HFFc6 (cell line): ENCODE measurements at regions not wholly inside any gene's neighbourhood (a gene's known extent, or its start where the extent isn't known, plus 50 kb on each side); places are given as distances from the start of the nearest gene placed in this dataset.

Experiments
- DNase-seq: peaks from one replicate; pipeline ENCODE4 v3.0.0-alpha.2; 2018
- H3K27ac Mint-ChIP-seq: 2 replicates; pipeline ENCODE4 v1.8.0; 2020; ENCODE audit warnings: mild to moderate bottlenecking, mixed read lengths
- H3K27me3 Mint-ChIP-seq: 2 replicates; pipeline ENCODE4 v1.8.0; 2021; ENCODE audit warnings: mild to moderate bottlenecking, moderate library complexity, mixed read lengths; ENCODE audit not compliant: insufficient read depth
- H3K36me3 Mint-ChIP-seq: 2 replicates; pipeline ENCODE4 v1.8.0; 2021; ENCODE audit warnings: low read depth, mixed read lengths
- H3K4me1 Mint-ChIP-seq: 2 replicates; pipeline ENCODE4 v1.8.0; 2020; ENCODE audit warnings: low read depth, mixed read lengths
- H3K4me3 Mint-ChIP-seq: 2 replicates; pipeline ENCODE4 v1.8.0; 2020; ENCODE audit warnings: mild to moderate bottlenecking, moderate library complexity, mixed read lengths
- H3K9me3 Mint-ChIP-seq: 2 replicates; pipeline ENCODE4 v1.8.0; 2020; ENCODE audit warnings: mild to moderate bottlenecking, mixed read lengths
- CTCF ChIP-seq: fragments of 200-600 bp; sonication (generic); IDR thresholded peaks from 2 replicates; pipeline ENCODE4 v1.5.0; 2021; ENCODE audit warnings: antibody characterized with exemption, mild to moderate bottlenecking

GRCh38 chr3:88611826-88612326 lies 462.1 kb downstream of the C3orf38 start:
- no peak for DNase-seq
- Mint-ChIP-seq H3K27me3 (no peaks in the 10 kb centered on the region), H3K4me1 (no peaks in the 10 kb centered on the region; the same call in 1 of the 2 replicates), H3K36me3 (no peaks in the 10 kb centered on the region), H3K27ac (no peak overlapping the region), H3K9me3 (peaks cover 16% of the 10 kb centered on the region; the same call in 1 of the 2 replicates), H3K4me3 (no peak overlapping the region)
- no peak for TF ChIP-seq CTCF

DNA sequence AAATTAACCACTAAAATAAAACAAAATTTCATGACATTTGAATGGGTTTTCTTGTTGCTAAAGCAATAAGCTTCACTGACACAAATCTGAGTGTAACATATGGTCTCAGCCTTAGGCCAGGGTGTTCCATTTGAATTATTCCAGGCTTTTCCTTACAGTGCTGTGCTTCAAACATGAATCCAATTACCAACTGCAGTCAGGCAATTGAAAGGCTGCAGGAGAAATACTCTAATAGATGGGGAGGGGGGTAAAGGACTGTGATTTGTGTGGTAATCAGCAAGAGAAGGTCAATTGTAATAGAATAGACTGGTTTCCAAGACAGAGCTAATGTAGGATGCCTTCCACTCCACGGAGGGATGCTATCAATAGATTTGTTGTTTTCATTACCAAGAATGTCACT lies 466.7 kb downstream of the C3orf38 start:
- Mint-ChIP-seq H3K4me3 (no peak overlapping the region), H3K9me3 (peaks cover 8% of the 10 kb centered on the region; the same call in 1 of the 2 replicates), H3K36me3 (no peaks in the 10 kb centered on the region), H3K27me3 (no peaks in the 10 kb centered on the region), H3K4me1 (no peaks in the 10 kb centered on the region; the same call in 1 of the 2 replicates), H3K27ac (no peak overlapping the region)
- no peak for TF ChIP-seq CTCF
- no peak for DNase-seq

GRCh38 chr3:88617283-88617682 lies 467.5 kb downstream of the C3orf38 start:
- Mint-ChIP-seq H3K27ac (no peak overlapping the region), H3K4me3 (no peak overlapping the region), H3K27me3 (no peaks in the 10 kb centered on the region), H3K9me3 (peaks cover 5% of the 10 kb centered on the region; the same call in 1 of the 2 replicates), H3K36me3 (no peaks in the 10 kb centered on the region), H3K4me1 (no peaks in the 10 kb centered on the region; the same call in 1 of the 2 replicates)
- DNase-seq: no peak
- TF ChIP-seq CTCF: no peak

DNA sequence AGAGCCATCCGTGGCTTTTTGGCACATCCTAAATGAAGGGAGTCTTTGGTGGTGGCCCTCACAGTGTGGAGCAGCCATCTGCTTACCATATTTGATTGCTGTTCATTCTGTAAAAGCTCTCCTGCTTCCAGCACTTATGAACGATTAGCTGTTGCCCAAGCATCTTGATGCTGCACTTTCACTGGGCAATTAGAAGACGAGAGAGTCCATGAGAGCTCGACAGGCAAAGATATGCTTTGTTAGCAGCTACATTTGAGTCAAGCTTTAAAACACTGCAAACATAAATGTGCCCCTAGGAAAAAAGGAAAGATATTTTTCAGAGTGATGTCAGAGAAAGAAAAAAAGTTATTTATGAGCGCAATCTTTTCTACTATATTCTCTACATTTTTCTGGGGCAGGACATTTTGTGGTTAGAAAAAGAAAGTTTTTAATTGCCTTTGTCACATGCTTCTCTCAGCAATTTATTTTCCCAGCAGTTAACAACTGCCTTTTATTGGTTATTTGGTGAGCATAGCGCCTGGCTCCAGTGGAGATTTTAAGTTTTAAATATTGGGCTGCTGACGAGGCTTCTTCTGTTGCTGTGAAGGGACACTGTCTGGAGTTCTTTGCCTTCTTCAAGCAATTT lies 468.4 kb downstream of the C3orf38 start:
- no peak for DNase-seq
- no peaks in the 10 kb centered on the region for H3K36me3 Mint-ChIP-seq
- no peak for TF ChIP-seq CTCF
- no peak overlapping the region for H3K27ac Mint-ChIP-seq
- H3K9me3 Mint-ChIP-seq: peaks cover 5% of the 10 kb centered on the region; the same call in 1 of the 2 replicates
- H3K27me3 Mint-ChIP-seq: no peaks in the 10 kb centered on the region
- H3K4me3 Mint-ChIP-seq: no peak overlapping the region
- no peaks in the 10 kb centered on the region for H3K4me1 Mint-ChIP-seq

DNA sequence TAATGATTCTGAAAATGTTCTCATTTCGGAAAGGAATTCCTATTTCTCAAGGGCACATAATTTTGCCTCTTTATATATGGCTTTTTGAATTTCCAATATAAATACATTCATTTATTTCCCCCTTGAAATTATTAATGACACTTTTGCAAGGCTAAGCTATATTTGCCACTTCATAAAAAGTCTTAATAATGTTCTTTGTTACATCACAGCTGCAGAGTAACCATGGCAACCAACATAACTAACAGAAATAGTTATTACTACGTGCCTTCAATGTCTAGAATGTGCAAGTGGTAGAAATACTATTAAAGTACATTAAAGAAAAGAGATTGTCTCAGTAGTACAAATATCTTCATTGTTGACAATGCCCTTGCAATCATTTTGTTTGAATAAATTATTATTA lies 471.8 kb downstream of the C3orf38 start:
- Mint-ChIP-seq H3K4me3 (no peak overlapping the region), H3K27ac (no peak overlapping the region), H3K4me1 (no peaks in the 10 kb centered on the region), H3K36me3 (no peaks in the 10 kb centered on the region), H3K9me3 (peaks cover 5% of the 10 kb centered on the region), H3K27me3 (no peaks in the 10 kb centered on the region)
- no peak for TF ChIP-seq CTCF
- DNase-seq: no peak
